Stomach (tissue), 4 donors: ENCODE measurements at regions not wholly inside any gene's neighbourhood (a gene's known extent, or its start where the extent isn't known, plus 50 kb on each side); places are given as distances from the start of the nearest gene placed in this dataset.

Source experiments
- EP300 ChIP-seq: sonication (generic); formaldehyde crosslinking; IDR thresholded peaks from one replicate; pipeline ENCODE4 v1.6.1; 2017; ENCODE audit warnings: antibody characterized with exemption
- POLR2A ChIP-seq, 4 donors: fragments of 450-650 bp; IDR thresholded peaks; one replicate each; pipeline ENCODE4 v1.6.1; 2016; ENCODE audit warnings: antibody characterized with exemption in 4 of 4, control low read depth in 2 of 4, mild to moderate bottlenecking in 1 of 4, moderate library complexity in 1 of 4
- POLR2AphosphoS5 ChIP-seq, 3 donors: sonication (generic); formaldehyde crosslinking; IDR thresholded peaks; one replicate each; pipeline ENCODE4 v1.6.1; 2016; ENCODE audit warnings: antibody characterized with exemption in 3 of 3
- TF ChIP-seq, protein P1 (sequence below), 7 experiments: fragments of 450-650 bp in 4 of 7; fragments of 200-600 bp in 3 of 7; sonication (generic) in 3 of 7; IDR thresholded peaks; one replicate each; pipeline ENCODE4 v1.5.1; 2016 to 2019; ENCODE audit warnings: antibody characterized with exemption in 7 of 7, control low read depth in 2 of 7, mild to moderate bottlenecking in 1 of 7

DNA sequence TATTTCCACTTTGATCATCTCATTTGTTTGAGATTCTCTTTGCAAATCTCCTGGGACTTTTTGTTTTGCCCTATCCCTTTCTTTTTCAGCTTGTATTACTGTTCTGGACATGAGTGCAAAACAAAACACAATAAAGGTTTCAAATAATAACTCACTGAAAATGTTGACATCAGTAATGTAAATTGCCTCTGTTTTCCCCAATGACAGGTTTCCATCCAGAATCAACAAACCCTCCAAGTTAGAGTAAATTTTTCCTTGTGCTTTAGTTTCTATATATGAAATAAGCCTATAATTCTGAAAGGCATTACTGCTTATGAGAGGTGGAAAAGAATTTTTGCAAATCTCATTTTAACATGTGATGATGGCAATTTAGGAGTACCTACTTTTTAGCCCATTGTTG, 187.0 kb upstream of the ANO3 start:
- TF ChIP-seq, protein P1, sequence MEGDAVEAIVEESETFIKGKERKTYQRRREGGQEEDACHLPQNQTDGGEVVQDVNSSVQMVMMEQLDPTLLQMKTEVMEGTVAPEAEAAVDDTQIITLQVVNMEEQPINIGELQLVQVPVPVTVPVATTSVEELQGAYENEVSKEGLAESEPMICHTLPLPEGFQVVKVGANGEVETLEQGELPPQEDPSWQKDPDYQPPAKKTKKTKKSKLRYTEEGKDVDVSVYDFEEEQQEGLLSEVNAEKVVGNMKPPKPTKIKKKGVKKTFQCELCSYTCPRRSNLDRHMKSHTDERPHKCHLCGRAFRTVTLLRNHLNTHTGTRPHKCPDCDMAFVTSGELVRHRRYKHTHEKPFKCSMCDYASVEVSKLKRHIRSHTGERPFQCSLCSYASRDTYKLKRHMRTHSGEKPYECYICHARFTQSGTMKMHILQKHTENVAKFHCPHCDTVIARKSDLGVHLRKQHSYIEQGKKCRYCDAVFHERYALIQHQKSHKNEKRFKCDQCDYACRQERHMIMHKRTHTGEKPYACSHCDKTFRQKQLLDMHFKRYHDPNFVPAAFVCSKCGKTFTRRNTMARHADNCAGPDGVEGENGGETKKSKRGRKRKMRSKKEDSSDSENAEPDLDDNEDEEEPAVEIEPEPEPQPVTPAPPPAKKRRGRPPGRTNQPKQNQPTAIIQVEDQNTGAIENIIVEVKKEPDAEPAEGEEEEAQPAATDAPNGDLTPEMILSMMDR (IDR thresholded peaks at IDR 0.05), result no peak
- TF ChIP-seq POLR2A (IDR thresholded peaks at IDR 0.05) (no peak), POLR2AphosphoS5 (IDR thresholded peaks at IDR 0.05) (no peak), EP300 (no peak)
